ENCODE measurements at regions not wholly inside any gene's neighbourhood (a gene's known extent, or its start where the extent isn't known, plus 50 kb on each side); places are given as distances from the start of the nearest gene placed in this dataset.

DNA sequence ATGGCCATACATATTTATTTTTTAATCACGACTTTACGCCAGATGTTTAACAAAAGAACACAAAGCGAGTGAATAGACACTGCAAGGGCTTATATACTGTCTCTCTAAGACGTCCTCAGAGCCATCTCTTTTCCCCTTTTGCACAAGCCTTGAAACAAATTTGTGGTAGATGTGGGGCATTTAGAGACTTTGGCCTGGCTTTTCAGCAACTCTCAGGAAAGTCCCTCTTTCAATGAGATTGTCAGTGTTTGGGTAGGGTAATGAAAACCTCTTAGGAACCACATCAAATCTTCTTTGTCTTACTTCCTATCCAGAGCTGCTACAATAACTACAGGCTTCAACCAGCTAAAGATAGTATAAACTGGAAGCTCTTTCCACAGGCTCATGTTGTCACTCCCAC is 380.0 kb downstream of the ANXA1 start:
- TF ChIP-seq POLR2AphosphoS5 (IDR thresholded peaks at IDR 0.05; ENCODE audit: low read depth, low read length) = no peak
- no peak for TF ChIP-seq FOXP2 (optimal IDR thresholded peaks at IDR 0.05; ENCODE audit: borderline replicate concordance, extremely low read depth, extremely low read length, insufficient read depth)
- TF ChIP-seq SIN3A (IDR thresholded peaks at IDR 0.05; ENCODE audit: borderline replicate concordance, insufficient read depth, low read length) = no peak
- TF ChIP-seq TAF1 (IDR thresholded peaks at IDR 0.05; ENCODE audit: borderline replicate concordance, insufficient read depth, low read length) = no peak
- TF ChIP-seq, protein P1, sequence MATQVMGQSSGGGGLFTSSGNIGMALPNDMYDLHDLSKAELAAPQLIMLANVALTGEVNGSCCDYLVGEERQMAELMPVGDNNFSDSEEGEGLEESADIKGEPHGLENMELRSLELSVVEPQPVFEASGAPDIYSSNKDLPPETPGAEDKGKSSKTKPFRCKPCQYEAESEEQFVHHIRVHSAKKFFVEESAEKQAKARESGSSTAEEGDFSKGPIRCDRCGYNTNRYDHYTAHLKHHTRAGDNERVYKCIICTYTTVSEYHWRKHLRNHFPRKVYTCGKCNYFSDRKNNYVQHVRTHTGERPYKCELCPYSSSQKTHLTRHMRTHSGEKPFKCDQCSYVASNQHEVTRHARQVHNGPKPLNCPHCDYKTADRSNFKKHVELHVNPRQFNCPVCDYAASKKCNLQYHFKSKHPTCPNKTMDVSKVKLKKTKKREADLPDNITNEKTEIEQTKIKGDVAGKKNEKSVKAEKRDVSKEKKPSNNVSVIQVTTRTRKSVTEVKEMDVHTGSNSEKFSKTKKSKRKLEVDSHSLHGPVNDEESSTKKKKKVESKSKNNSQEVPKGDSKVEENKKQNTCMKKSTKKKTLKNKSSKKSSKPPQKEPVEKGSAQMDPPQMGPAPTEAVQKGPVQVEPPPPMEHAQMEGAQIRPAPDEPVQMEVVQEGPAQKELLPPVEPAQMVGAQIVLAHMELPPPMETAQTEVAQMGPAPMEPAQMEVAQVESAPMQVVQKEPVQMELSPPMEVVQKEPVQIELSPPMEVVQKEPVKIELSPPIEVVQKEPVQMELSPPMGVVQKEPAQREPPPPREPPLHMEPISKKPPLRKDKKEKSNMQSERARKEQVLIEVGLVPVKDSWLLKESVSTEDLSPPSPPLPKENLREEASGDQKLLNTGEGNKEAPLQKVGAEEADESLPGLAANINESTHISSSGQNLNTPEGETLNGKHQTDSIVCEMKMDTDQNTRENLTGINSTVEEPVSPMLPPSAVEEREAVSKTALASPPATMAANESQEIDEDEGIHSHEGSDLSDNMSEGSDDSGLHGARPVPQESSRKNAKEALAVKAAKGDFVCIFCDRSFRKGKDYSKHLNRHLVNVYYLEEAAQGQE (IDR thresholded peaks at IDR 0.05; ENCODE audit: insufficient read depth in 1 of 2, low read depth in 2 of 2, low read length in 2 of 2) = no peak

DNA sequence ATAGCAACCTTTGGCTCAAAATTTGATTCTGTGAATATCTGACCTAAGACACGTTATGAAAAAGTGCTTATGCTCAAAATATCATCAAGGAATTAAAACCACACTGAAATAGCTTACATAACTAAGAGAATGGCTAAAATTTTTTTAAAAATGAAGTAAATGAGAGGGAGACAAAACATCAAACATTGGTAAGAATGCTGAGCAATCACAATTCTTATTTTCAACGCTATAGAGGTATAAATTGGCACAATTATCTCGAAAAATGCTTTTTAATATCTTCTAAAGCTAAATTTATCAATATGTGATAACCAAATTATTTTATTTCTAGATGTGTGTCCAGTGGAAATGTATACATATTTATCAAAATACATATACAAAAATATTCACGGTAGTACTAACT is 381.3 kb downstream of the ANXA1 start:
- TF ChIP-seq POLR2AphosphoS5 (IDR thresholded peaks at IDR 0.05; ENCODE audit: low read depth, low read length) (no peak), SIN3A (IDR thresholded peaks at IDR 0.05; ENCODE audit: borderline replicate concordance, insufficient read depth, low read length) (no peak), TAF1 (IDR thresholded peaks at IDR 0.05; ENCODE audit: borderline replicate concordance, insufficient read depth, low read length) (no peak), FOXP2 (optimal IDR thresholded peaks at IDR 0.05; ENCODE audit: borderline replicate concordance, extremely low read depth, extremely low read length, insufficient read depth) (no peak)
- TF ChIP-seq, protein P1 (IDR thresholded peaks at IDR 0.05; ENCODE audit: insufficient read depth in 1 of 2, low read depth in 2 of 2, low read length in 2 of 2) = no peak

- TF ChIP-seq, protein P1 (IDR thresholded peaks at IDR 0.05; ENCODE audit: insufficient read depth in 1 of 2, low read depth in 2 of 2, low read length in 2 of 2) = no peak
- TF ChIP-seq FOXP2 (optimal IDR thresholded peaks at IDR 0.05; ENCODE audit: borderline replicate concordance, extremely low read depth, extremely low read length, insufficient read depth) (no peak), POLR2AphosphoS5 (IDR thresholded peaks at IDR 0.05; ENCODE audit: low read depth, low read length) (no peak)
Observed at GRCh38 chr9:73536403-73536802, 384.7 kb downstream of the ANXA1 start.

DNA sequence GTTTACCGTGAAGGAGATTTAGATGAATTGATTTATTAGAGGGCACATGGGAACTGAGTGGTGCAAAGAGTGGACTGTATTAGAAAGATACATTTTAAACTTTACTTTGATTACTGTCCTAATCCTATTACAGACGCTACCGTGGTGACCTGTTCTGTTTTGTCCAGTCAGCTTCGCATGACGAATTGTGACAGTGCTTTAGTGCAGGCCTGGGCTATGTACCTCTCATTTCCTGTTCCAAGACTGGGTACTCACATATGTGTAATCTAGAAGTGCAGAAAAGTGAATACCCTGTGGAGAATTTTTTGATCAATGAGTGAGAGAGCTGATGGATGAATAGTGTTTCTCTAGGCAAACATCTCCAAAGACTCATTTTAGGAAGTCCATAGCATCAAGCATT is 385.9 kb downstream of the ANXA1 start:
- TF ChIP-seq, protein P1 (IDR thresholded peaks at IDR 0.05; ENCODE audit: insufficient read depth in 1 of 2, low read depth in 2 of 2, low read length in 2 of 2) = no peak
- TF ChIP-seq SIN3A (IDR thresholded peaks at IDR 0.05; ENCODE audit: borderline replicate concordance, insufficient read depth, low read length) (no peak), FOXP2 (optimal IDR thresholded peaks at IDR 0.05; ENCODE audit: borderline replicate concordance, extremely low read depth, extremely low read length, insufficient read depth) (no peak), TAF1 (IDR thresholded peaks at IDR 0.05; ENCODE audit: borderline replicate concordance, insufficient read depth, low read length) (no peak), POLR2AphosphoS5 (IDR thresholded peaks at IDR 0.05; ENCODE audit: low read depth, low read length) (no peak)

- TF ChIP-seq TAF1 (IDR thresholded peaks at IDR 0.05; ENCODE audit: borderline replicate concordance, insufficient read depth, low read length) (no peak), POLR2AphosphoS5 (IDR thresholded peaks at IDR 0.05; ENCODE audit: low read depth, low read length) (no peak), FOXP2 (optimal IDR thresholded peaks at IDR 0.05; ENCODE audit: borderline replicate concordance, extremely low read depth, extremely low read length, insufficient read depth) (no peak), SIN3A (IDR thresholded peaks at IDR 0.05; ENCODE audit: borderline replicate concordance, insufficient read depth, low read length) (no peak)
- TF ChIP-seq, protein P1 (IDR thresholded peaks at IDR 0.05; ENCODE audit: insufficient read depth in 1 of 2, low read depth in 2 of 2, low read length in 2 of 2) = no peak
Observed at GRCh38 chr9:73539881-73540390, 388.3 kb downstream of the ANXA1 start.

Measured in PFSK-1 (cell line).